CD4-positive, alpha-beta memory T cell (primary cell): ENCODE measurements at regions not wholly inside any gene's neighbourhood (a gene's known extent, or its start where the extent isn't known, plus 50 kb on each side); places are given as distances from the start of the nearest gene placed in this dataset.
"Not testable (repeated sequence)": the region's sequence is repeated elsewhere in the genome, so short reads cannot be mapped to it uniquely, and the experiment has no call there.

ENCODE experiments used
- CTCF ChIA-PET: fragments of 350-600 bp; sonication (Branson Sonifier 250); formaldehyde crosslinking; loops from one replicate; lab custom pipeline; 2021; ENCODE audit warnings: inconsistent platforms; ENCODE audit not compliant: partially characterized antibody; lab: Charles Lee
- POLR2A ChIA-PET: fragments of 350-600 bp; sonication (Branson Sonifier 250); formaldehyde crosslinking; loops from one replicate; lab custom pipeline; 2021; ENCODE audit not compliant: partially characterized antibody; lab: Charles Lee
- DNase-seq, 5 donors: peaks; one replicate each; pipeline versions ENCODE4 v3.0.0 to v3.0.0-alpha.2; 2020 to 2022; ENCODE audit warnings: mixed read lengths in 1 of 5
- H3K27ac ChIP-seq: one replicate; pipeline ENCODE4 v1.7.0; 2013; ENCODE audit warnings: low read depth, low read length
- H3K27me3 ChIP-seq: 2 replicates; pipeline ENCODE4 v1.7.0; 2013; ENCODE audit warnings: mild to moderate bottlenecking, low read length, moderate library complexity; ENCODE audit not compliant: insufficient read depth
- H3K36me3 ChIP-seq: 2 replicates; pipeline ENCODE4 v1.7.0; 2013; ENCODE audit warnings: mild to moderate bottlenecking, low read length, moderate library complexity; ENCODE audit not compliant: insufficient read depth
- H3K4me1 ChIP-seq: 2 replicates; pipeline ENCODE4 v1.7.0; 2013; ENCODE audit warnings: mild to moderate bottlenecking, low read length, moderate library complexity; ENCODE audit not compliant: insufficient read depth
- H3K4me3 ChIP-seq, 2 donors: one replicate each; pipeline ENCODE4 v1.7.0; 2013; ENCODE audit warnings: low read length in 2 of 2, mild to moderate bottlenecking in 1 of 2
- H3K9me3 ChIP-seq, 2 donors: one replicate each; pipeline ENCODE4 v1.7.0; 2013; ENCODE audit warnings: low read length in 2 of 2, control low read depth in 1 of 2; ENCODE audit not compliant: control insufficient read depth in 1 of 2
- H3K27ac Mint-ChIP-seq, 7 donors: one replicate each; pipeline ENCODE4 v1.8.0; 2020 to 2021; ENCODE audit warnings: mixed read lengths in 7 of 7, mild to moderate bottlenecking in 6 of 7, inconsistent platforms in 3 of 7, moderate library complexity in 3 of 7
- H3K27me3 Mint-ChIP-seq, 2 donors: one replicate each; pipeline ENCODE4 v1.8.0; 2020 to 2021; ENCODE audit warnings: mixed read lengths in 2 of 2
- H3K36me3 Mint-ChIP-seq, 2 donors: one replicate each; pipeline ENCODE4 v1.8.0; 2020 to 2021; ENCODE audit warnings: mixed read lengths in 2 of 2, inconsistent platforms in 1 of 2, mild to moderate bottlenecking in 1 of 2
- H3K4me1 Mint-ChIP-seq, 4 donors: one replicate each; pipeline ENCODE4 v1.8.0; 2020 to 2021; ENCODE audit warnings: mixed read lengths in 4 of 4, mild to moderate bottlenecking in 1 of 4
- H3K4me3 Mint-ChIP-seq, 8 donors: one replicate each; pipeline ENCODE4 v1.8.0; 2020 to 2021; ENCODE audit warnings: mixed read lengths in 8 of 8, mild to moderate bottlenecking in 7 of 8, moderate library complexity in 6 of 8, inconsistent platforms in 3 of 8
- H3K9me3 Mint-ChIP-seq, 8 donors: one replicate each; pipeline ENCODE4 v1.8.0; 2020 to 2021; ENCODE audit warnings: mixed read lengths in 8 of 8, mild to moderate bottlenecking in 5 of 8, inconsistent platforms in 3 of 8, moderate library complexity in 1 of 8
- intact Hi-C: fragments of 100-400 bp; cut with micrococcal nuclease; formaldehyde crosslinking; loops from one replicate; pipeline ENCODE4 v1.15.1; 2023

- no peak for DNase-seq
- Mint-ChIP-seq H3K4me1 (no peaks in the 10 kb centered on the region), H3K27me3 (no peaks in the 10 kb centered on the region), H3K36me3 (no peaks in the 10 kb centered on the region), H3K27ac (no peak overlapping the region), H3K9me3 (peaks cover 0 to 4% (median 0%) of the 10 kb centered on the region in 8 donors), H3K4me3 (no peak overlapping the region)
- Histone ChIP-seq H3K27ac (no peak overlapping the region), H3K27me3 (no peaks in the 10 kb centered on the region), H3K4me1 (no peaks in the 10 kb centered on the region), H3K4me3 (no peak overlapping the region), H3K9me3 (no peaks in the 10 kb centered on the region), H3K36me3 (no peaks in the 10 kb centered on the region)
- ChIA-PET POLR2A (no interaction called here), CTCF (no interaction called here)
- intact Hi-C loops = no loop called here
These were observed 656.4 kb downstream of the MECOM start for GRCh38 chr3:169007145-169007544.

GRCh38 chr3:169006398-169006797 lies 657.1 kb downstream of the MECOM start:
- H3K27me3 Mint-ChIP-seq, H3K4me3 Mint-ChIP-seq, H3K27me3 ChIP-seq, H3K36me3 ChIP-seq, POLR2A ChIA-PET, H3K27ac ChIP-seq, H3K9me3 ChIP-seq, intact Hi-C loops, H3K36me3 Mint-ChIP-seq, H3K4me1 Mint-ChIP-seq, H3K9me3 Mint-ChIP-seq, H3K4me3 ChIP-seq, H3K27ac Mint-ChIP-seq, DNase-seq, CTCF ChIA-PET, H3K4me1 ChIP-seq: not testable (repeated sequence)

- Mint-ChIP-seq H3K27me3 (no peaks in the 10 kb centered on the region), H3K9me3 (peaks cover 0 to 3% (median 0%) of the 10 kb centered on the region in 8 donors), H3K4me3 (no peak overlapping the region), H3K27ac (no peak overlapping the region), H3K36me3 (no peaks in the 10 kb centered on the region), H3K4me1 (no peaks in the 10 kb centered on the region)
- intact Hi-C loops = no loop called here
- Histone ChIP-seq H3K27ac (no peak overlapping the region), H3K4me3 (no peak overlapping the region), H3K36me3 (no peaks in the 10 kb centered on the region), H3K4me1 (no peaks in the 10 kb centered on the region), H3K27me3 (no peaks in the 10 kb centered on the region), H3K9me3 (no peaks in the 10 kb centered on the region)
- CTCF ChIA-PET = no interaction called here
- DNase-seq = no peak
- POLR2A ChIA-PET = no interaction called here
These were observed 660.8 kb downstream of the MECOM start for GRCh38 chr3:169002689-169003088.

- no peak overlapping the region for H3K4me3 Mint-ChIP-seq
- ChIA-PET POLR2A (no interaction called here), CTCF (no interaction called here)
- peaks cover 0 to 2% (median 0%) of the 10 kb centered on the region in 4 donors for H3K4me1 Mint-ChIP-seq
- DNase-seq = no peak
- no peaks in the 10 kb centered on the region for H3K36me3 Mint-ChIP-seq
- H3K9me3 Mint-ChIP-seq = peaks cover 0 to 3% (median 0%) of the 10 kb centered on the region in 8 donors
- H3K4me1 ChIP-seq = no peaks in the 10 kb centered on the region
- no peak overlapping the region for H3K27ac ChIP-seq
- intact Hi-C loops = no loop called here
- no peaks in the 10 kb centered on the region for H3K27me3 Mint-ChIP-seq
- no peaks in the 10 kb centered on the region for H3K9me3 ChIP-seq
- no peak overlapping the region for H3K4me3 ChIP-seq
- no peaks in the 10 kb centered on the region for H3K36me3 ChIP-seq
- H3K27ac Mint-ChIP-seq = no peak overlapping the region
- no peaks in the 10 kb centered on the region for H3K27me3 ChIP-seq
These were observed 664.7 kb downstream of the MECOM start for GRCh38 chr3:168998792-168999191.

- H3K9me3 ChIP-seq = no peaks in the 10 kb centered on the region
- no peaks in the 10 kb centered on the region for H3K4me1 ChIP-seq
- no peaks in the 10 kb centered on the region for H3K36me3 ChIP-seq
- Mint-ChIP-seq H3K4me3 (no peak overlapping the region), H3K27me3 (no peaks in the 10 kb centered on the region), H3K36me3 (no peaks in the 10 kb centered on the region), H3K9me3 (peaks cover 0 to 3% (median 0%) of the 10 kb centered on the region in 8 donors), H3K4me1 (peaks cover 0 to 2% (median 0%) of the 10 kb centered on the region in 4 donors), H3K27ac (no peak overlapping the region)
- no peaks in the 10 kb centered on the region for H3K27me3 ChIP-seq
- no peak overlapping the region for H3K4me3 ChIP-seq
- intact Hi-C loops = no loop called here
- ChIA-PET POLR2A (no interaction called here), CTCF (no interaction called here)
- DNase-seq = no peak
- no peak overlapping the region for H3K27ac ChIP-seq
These were observed 666.0 kb downstream of the MECOM start for GRCh38 chr3:168997488-168997887.

- no peak overlapping the region for H3K27ac ChIP-seq
- ChIA-PET CTCF (no interaction called here), POLR2A (no interaction called here)
- H3K27me3 Mint-ChIP-seq = no peaks in the 10 kb centered on the region
- H3K27me3 ChIP-seq = no peaks in the 10 kb centered on the region
- H3K4me3 ChIP-seq = no peak overlapping the region
- intact Hi-C loops = no loop called here
- no peaks in the 10 kb centered on the region for H3K36me3 ChIP-seq
- H3K9me3 Mint-ChIP-seq = peaks cover 0 to 3% (median 0%) of the 10 kb centered on the region in 8 donors
- no peaks in the 10 kb centered on the region for H3K36me3 Mint-ChIP-seq
- DNase-seq = no peak
- H3K9me3 ChIP-seq = no peaks in the 10 kb centered on the region
- no peaks in the 10 kb centered on the region for H3K4me1 ChIP-seq
- H3K4me1 Mint-ChIP-seq = peaks cover 0 to 2% (median 0%) of the 10 kb centered on the region in 4 donors
- H3K4me3 Mint-ChIP-seq = no peak overlapping the region
- H3K27ac Mint-ChIP-seq = no peak overlapping the region
These were observed 666.9 kb downstream of the MECOM start for GRCh38 chr3:168996622-168997021.

GRCh38 chr3:168995129-168995528 lies 668.4 kb downstream of the MECOM start:
- H3K9me3 ChIP-seq = no peaks in the 10 kb centered on the region
- no peaks in the 10 kb centered on the region for H3K36me3 Mint-ChIP-seq
- ChIA-PET POLR2A (no interaction called here), CTCF (no interaction called here)
- H3K27me3 Mint-ChIP-seq = no peaks in the 10 kb centered on the region
- no peak overlapping the region for H3K27ac Mint-ChIP-seq
- no peak overlapping the region for H3K27ac ChIP-seq
- H3K4me3 Mint-ChIP-seq = no peak overlapping the region
- no peak overlapping the region for H3K4me3 ChIP-seq
- peaks cover 0 to 3% (median 0%) of the 10 kb centered on the region in 8 donors for H3K9me3 Mint-ChIP-seq
- peaks cover 0 to 2% (median 0%) of the 10 kb centered on the region in 4 donors for H3K4me1 Mint-ChIP-seq
- intact Hi-C loops = no loop called here
- H3K4me1 ChIP-seq = no peaks in the 10 kb centered on the region
- no peak for DNase-seq
- H3K27me3 ChIP-seq = no peaks in the 10 kb centered on the region
- no peaks in the 10 kb centered on the region for H3K36me3 ChIP-seq

GRCh38 chr3:168991803-168992202 lies 671.7 kb downstream of the MECOM start:
- POLR2A ChIA-PET = no interaction called here
- Mint-ChIP-seq H3K9me3 (peaks cover 0 to 1% (median 0%) of the 10 kb centered on the region in 8 donors), H3K36me3 (no peaks in the 10 kb centered on the region), H3K4me3 (no peak overlapping the region), H3K27me3 (no peaks in the 10 kb centered on the region), H3K4me1 (peaks cover 0 to 2% (median 0%) of the 10 kb centered on the region in 4 donors), H3K27ac (no peak overlapping the region)
- H3K4me3 ChIP-seq = no peak overlapping the region
- H3K27ac ChIP-seq = no peak overlapping the region
- intact Hi-C loops = no loop called here
- no peaks in the 10 kb centered on the region for H3K4me1 ChIP-seq
- no peaks in the 10 kb centered on the region for H3K27me3 ChIP-seq
- DNase-seq = no peak
- no peaks in the 10 kb centered on the region for H3K9me3 ChIP-seq
- no peaks in the 10 kb centered on the region for H3K36me3 ChIP-seq
- CTCF ChIA-PET = no interaction called here
